GM18870 (cell line): ENCODE measurements at regions not wholly inside any gene's neighbourhood (a gene's known extent, or its start where the extent isn't known, plus 50 kb on each side); places are given as distances from the start of the nearest gene placed in this dataset.

Source experiments
- ATAC-seq: cut with Tn5 transposase; IDR thresholded peaks from one replicate; pipeline ENCODE4 v1.9.1; 2021; ENCODE audit warnings: moderate library complexity; ENCODE audit not compliant: unreplicated experiment

GRCh38 chr2:128399690-128400291, 81.1 kb upstream of the HS6ST1 start:
- ATAC-seq, result no peak

GRCh38 chr2:128401680-128402079, 83.0 kb upstream of the HS6ST1 start:
- ATAC-seq, result no peak

- ATAC-seq, result no peak
Observed at GRCh38 chr2:128402911-128403670, 84.4 kb upstream of the HS6ST1 start.

GRCh38 chr2:128403814-128404708, 85.4 kb upstream of the HS6ST1 start:
- ATAC-seq, result no peak

GRCh38 chr2:128404709-128405466, 86.2 kb upstream of the HS6ST1 start:
- ATAC-seq, result no peak

- ATAC-seq, result no peak
Observed at GRCh38 chr2:128405467-128405900, 86.8 kb upstream of the HS6ST1 start.

GRCh38 chr2:128405981-128406613, 87.4 kb upstream of the HS6ST1 start:
- no peak for ATAC-seq

- ATAC-seq, result no peak
Observed at GRCh38 chr2:128406736-128407554, 88.3 kb upstream of the HS6ST1 start.

GRCh38 chr2:128408349-128409305, 90.0 kb upstream of the HS6ST1 start:
- no peak for ATAC-seq

- ATAC-seq, result no peak
Observed at GRCh38 chr2:128409326-128410034, 90.8 kb upstream of the HS6ST1 start.

GRCh38 chr2:128410035-128410757, 91.5 kb upstream of the HS6ST1 start:
- no peak for ATAC-seq

- no peak for ATAC-seq
Observed at GRCh38 chr2:128410758-128411215, 92.1 kb upstream of the HS6ST1 start.

GRCh38 chr2:128411431-128411830, 92.8 kb upstream of the HS6ST1 start:
- no peak for ATAC-seq

GRCh38 chr2:128412181-128412871, 93.7 kb upstream of the HS6ST1 start:
- ATAC-seq, result no peak

- no peak for ATAC-seq
Observed at GRCh38 chr2:128413014-128413717, 94.5 kb upstream of the HS6ST1 start.
